ENCODE measurements at regions not wholly inside any gene's neighbourhood (a gene's known extent, or its start where the extent isn't known, plus 50 kb on each side); places are given as distances from the start of the nearest gene placed in this dataset.

- intact Hi-C loops (cut with DNase I; ENCODE audit: low total_unique reads): no loop called here
- Histone ChIP-seq H3K4me3 (no peak overlapping the region), H3K36me3 (no peaks in the 10 kb centered on the region), H3K27me3 (no peaks in the 10 kb centered on the region), H3K9me3 (no peaks in the 10 kb centered on the region), H3K4me1 (no peaks in the 10 kb centered on the region), H3K27ac (no peak overlapping the region)
- no peak for TF ChIP-seq CTCF (IDR thresholded peaks at IDR 0.05)
- no peak for TF ChIP-seq POLR2A (IDR thresholded peaks at IDR 0.05)
- DNase-seq: no peak
These were observed 230.8 kb downstream of the OSR1 start for GRCh38 chr2:19127616-19128015.

- intact Hi-C loops (cut with DNase I; ENCODE audit: low total_unique reads): no loop called here
- H3K27me3 ChIP-seq: no peaks in the 10 kb centered on the region
These were observed 232.3 kb downstream of the OSR1 start for GRCh38 chr2:19125901-19126680.

GRCh38 chr2:19124135-19124534 lies 234.3 kb downstream of the OSR1 start:
- no peak for DNase-seq
- TF ChIP-seq POLR2A (IDR thresholded peaks at IDR 0.05) (no peak), CTCF (IDR thresholded peaks at IDR 0.05) (no peak)
- intact Hi-C loops (cut with DNase I; ENCODE audit: low total_unique reads): no loop called here
- Histone ChIP-seq H3K27ac (no peak overlapping the region), H3K9me3 (no peaks in the 10 kb centered on the region), H3K36me3 (no peaks in the 10 kb centered on the region), H3K27me3 (no peaks in the 10 kb centered on the region), H3K4me1 (no peaks in the 10 kb centered on the region), H3K4me3 (no peak overlapping the region)

More at GRCh38 chr2:19125901-19126680, 232.3 kb downstream of the OSR1 start:
- TF ChIP-seq CTCF (IDR thresholded peaks at IDR 0.05) (no peak), POLR2A (IDR thresholded peaks at IDR 0.05) (no peak)
- H3K9me3 ChIP-seq: no peaks in the 10 kb centered on the region
- H3K36me3 ChIP-seq: no peaks in the 10 kb centered on the region
- H3K4me1 ChIP-seq: no peaks in the 10 kb centered on the region
- H3K27ac ChIP-seq: no peak overlapping the region
- no peak for DNase-seq
- no peak overlapping the region for H3K4me3 ChIP-seq

DNA sequence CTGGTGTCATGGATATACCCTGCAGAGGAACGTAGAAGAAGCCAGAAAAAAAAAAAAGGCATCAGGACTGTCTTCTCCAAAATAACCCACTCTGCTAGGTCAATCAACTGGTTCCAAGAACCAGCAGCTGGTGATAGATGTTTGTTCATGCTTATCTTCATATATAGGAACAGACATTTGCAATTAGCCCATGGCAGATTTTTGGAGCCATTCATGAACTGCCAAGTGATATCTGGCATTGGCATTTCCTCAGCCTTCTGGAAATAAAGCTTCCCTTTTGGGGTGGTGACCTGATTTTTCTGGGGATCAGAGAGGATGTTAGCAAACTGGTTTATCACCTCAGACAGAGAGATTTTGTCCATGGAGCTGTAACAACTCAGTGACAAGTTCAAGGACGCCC lies 234.9 kb downstream of the OSR1 start:
- Histone ChIP-seq H3K27me3 (no peaks in the 10 kb centered on the region), H3K27ac (no peak overlapping the region), H3K9me3 (no peaks in the 10 kb centered on the region), H3K4me1 (no peaks in the 10 kb centered on the region), H3K4me3 (no peak overlapping the region), H3K36me3 (no peaks in the 10 kb centered on the region)
- intact Hi-C loops (cut with DNase I; ENCODE audit: low total_unique reads): no loop called here
- DNase-seq: no peak
- TF ChIP-seq CTCF (IDR thresholded peaks at IDR 0.05) (no peak), POLR2A (IDR thresholded peaks at IDR 0.05) (no peak)

- Histone ChIP-seq H3K27me3 (no peaks in the 10 kb centered on the region), H3K4me3 (no peak overlapping the region), H3K36me3 (no peaks in the 10 kb centered on the region), H3K4me1 (no peaks in the 10 kb centered on the region), H3K9me3 (no peaks in the 10 kb centered on the region), H3K27ac (no peak overlapping the region)
- no peak for TF ChIP-seq CTCF (IDR thresholded peaks at IDR 0.05)
- intact Hi-C loops (cut with DNase I; ENCODE audit: low total_unique reads): no loop called here
- DNase-seq: no peak
These were observed 236.2 kb downstream of the OSR1 start for GRCh38 chr2:19122220-19122619.
